WERI-Rb-1 (cell line): ENCODE measurements at regions not wholly inside any gene's neighbourhood (a gene's known extent, or its start where the extent isn't known, plus 50 kb on each side); places are given as distances from the start of the nearest gene placed in this dataset.

Experiments
- DNase-seq: peaks from one replicate; pipeline ENCODE4 v3.0.0-alpha.2; 2020
- H3K27ac ChIP-seq: fragments of 250-450 bp; sonication (Bioruptor Pico); 2 replicates; pipeline ENCODE4 v1.5.1; 2020; ENCODE audit warnings: mild to moderate bottlenecking, moderate library complexity
- H3K27me3 ChIP-seq: fragments of 250-450 bp; sonication (Bioruptor Pico); 2 replicates; pipeline ENCODE4 v1.5.1; 2021; ENCODE audit warnings: mild to moderate bottlenecking, low read depth, moderate library complexity; ENCODE audit not compliant: insufficient read depth, severe bottlenecking
- H3K36me3 ChIP-seq: fragments of 250-450 bp; sonication (Bioruptor Pico); 2 replicates; pipeline ENCODE4 v1.5.1; 2020; ENCODE audit warnings: mild to moderate bottlenecking, moderate library complexity
- H3K4me3 ChIP-seq: 2 replicates; pipeline ENCODE4 v1.5.1; 2011; ENCODE audit warnings: low read depth, mild to moderate bottlenecking, control low read depth, low read length
- H3K9me3 ChIP-seq: fragments of 250-450 bp; sonication (Bioruptor Pico); 2 replicates; pipeline ENCODE4 v1.5.1; 2021; ENCODE audit warnings: mild to moderate bottlenecking, moderate library complexity; ENCODE audit not compliant: severe bottlenecking
- CTCF ChIP-seq: IDR thresholded peaks from 2 replicates; pipeline ENCODE4 v1.5.1; 2011; ENCODE audit warnings: low read depth, mild to moderate bottlenecking, control low read depth, inconsistent platforms, low read length

GRCh38 chr12:43008953-43009845, 419.7 kb upstream of the PRICKLE1 start:
- DNase-seq: no peak
- H3K27ac ChIP-seq: no peak overlapping the region

GRCh38 chr12:43004908-43005307, 415.4 kb upstream of the PRICKLE1 start:
- Histone ChIP-seq H3K27me3 (no peaks in the 10 kb centered on the region), H3K27ac (no peak overlapping the region), H3K9me3 (no peaks in the 10 kb centered on the region), H3K36me3 (no peaks in the 10 kb centered on the region), H3K4me3 (no peak overlapping the region)
- no peak for DNase-seq
- TF ChIP-seq CTCF: no peak

More at GRCh38 chr12:43008953-43009845, 419.7 kb upstream of the PRICKLE1 start:
- no peak for TF ChIP-seq CTCF
- no peaks in the 10 kb centered on the region for H3K9me3 ChIP-seq
- H3K36me3 ChIP-seq: no peaks in the 10 kb centered on the region
- H3K4me3 ChIP-seq: no peak overlapping the region
- H3K27me3 ChIP-seq: no peaks in the 10 kb centered on the region

GRCh38 chr12:43004141-43004540, 414.6 kb upstream of the PRICKLE1 start:
- Histone ChIP-seq H3K9me3 (no peaks in the 10 kb centered on the region), H3K36me3 (no peaks in the 10 kb centered on the region), H3K27ac (no peak overlapping the region), H3K27me3 (no peaks in the 10 kb centered on the region), H3K4me3 (no peak overlapping the region)
- TF ChIP-seq CTCF: no peak
- no peak for DNase-seq

- no peak for DNase-seq
- Histone ChIP-seq H3K4me3 (no peak overlapping the region), H3K27ac (no peak overlapping the region), H3K9me3 (no peaks in the 10 kb centered on the region), H3K27me3 (no peaks in the 10 kb centered on the region), H3K36me3 (no peaks in the 10 kb centered on the region)
- TF ChIP-seq CTCF: no peak
Observed at GRCh38 chr12:42996869-42997431, 407.4 kb upstream of the PRICKLE1 start.

DNA sequence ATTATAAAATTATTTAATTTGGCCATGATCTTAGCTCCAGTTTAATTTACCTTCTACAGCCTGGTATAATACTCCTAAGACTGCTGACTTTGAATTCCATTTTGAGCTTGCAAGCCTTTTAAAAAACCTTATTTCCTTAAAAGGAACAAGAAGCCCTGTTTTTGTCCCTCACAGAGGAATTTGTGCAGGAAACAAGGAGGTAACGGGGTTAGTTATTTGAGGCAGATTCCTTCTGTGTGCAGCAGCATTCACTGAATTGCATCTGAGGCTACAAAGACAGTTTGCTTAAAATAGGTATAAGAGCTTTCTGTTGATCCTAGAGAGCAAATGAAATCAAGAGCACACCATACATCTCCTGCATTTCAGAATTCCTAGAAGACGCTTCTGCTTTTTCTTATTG, 403.3 kb upstream of the PRICKLE1 start:
- no peak overlapping the region for H3K27ac ChIP-seq
- no peak for DNase-seq
- no peak overlapping the region for H3K4me3 ChIP-seq
- H3K9me3 ChIP-seq: no peaks in the 10 kb centered on the region
- TF ChIP-seq CTCF: no peak
- no peaks in the 10 kb centered on the region for H3K27me3 ChIP-seq
- H3K36me3 ChIP-seq: no peaks in the 10 kb centered on the region
